GM21390 (cell line): ENCODE measurements at regions not wholly inside any gene's neighbourhood (a gene's known extent, or its start where the extent isn't known, plus 50 kb on each side); places are given as distances from the start of the nearest gene placed in this dataset.

Experiments
- ATAC-seq: cut with Tn5 transposase; IDR thresholded peaks from one replicate; pipeline ENCODE4 v1.9.1; 2021; ENCODE audit not compliant: unreplicated experiment

- ATAC-seq = no peak
These were observed 343.5 kb downstream of the IDS start for GRCh38 chrX:149161435-149162088.

- no peak for ATAC-seq
These were observed 347.1 kb downstream of the IDS start for GRCh38 chrX:149157976-149158375.

DNA sequence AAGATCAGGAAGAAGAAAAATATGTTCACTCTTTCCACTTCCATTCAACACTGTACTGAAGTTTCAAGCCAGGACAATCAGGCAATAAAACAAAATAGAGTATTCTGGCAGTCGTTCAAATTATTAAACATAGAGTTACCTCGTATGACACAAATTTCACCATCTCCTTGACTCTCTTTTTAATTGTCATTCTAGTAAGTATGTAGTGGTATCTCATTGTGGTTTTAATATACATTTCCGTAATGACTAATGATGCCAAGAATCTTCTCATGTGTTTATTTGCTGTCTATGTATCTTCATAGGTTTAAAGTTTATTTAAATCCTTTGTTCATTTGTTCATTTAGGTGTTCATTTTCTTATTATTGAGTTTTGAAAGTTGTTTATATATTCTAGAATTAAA lies 352.2 kb downstream of the IDS start:
- ATAC-seq = no peak

DNA sequence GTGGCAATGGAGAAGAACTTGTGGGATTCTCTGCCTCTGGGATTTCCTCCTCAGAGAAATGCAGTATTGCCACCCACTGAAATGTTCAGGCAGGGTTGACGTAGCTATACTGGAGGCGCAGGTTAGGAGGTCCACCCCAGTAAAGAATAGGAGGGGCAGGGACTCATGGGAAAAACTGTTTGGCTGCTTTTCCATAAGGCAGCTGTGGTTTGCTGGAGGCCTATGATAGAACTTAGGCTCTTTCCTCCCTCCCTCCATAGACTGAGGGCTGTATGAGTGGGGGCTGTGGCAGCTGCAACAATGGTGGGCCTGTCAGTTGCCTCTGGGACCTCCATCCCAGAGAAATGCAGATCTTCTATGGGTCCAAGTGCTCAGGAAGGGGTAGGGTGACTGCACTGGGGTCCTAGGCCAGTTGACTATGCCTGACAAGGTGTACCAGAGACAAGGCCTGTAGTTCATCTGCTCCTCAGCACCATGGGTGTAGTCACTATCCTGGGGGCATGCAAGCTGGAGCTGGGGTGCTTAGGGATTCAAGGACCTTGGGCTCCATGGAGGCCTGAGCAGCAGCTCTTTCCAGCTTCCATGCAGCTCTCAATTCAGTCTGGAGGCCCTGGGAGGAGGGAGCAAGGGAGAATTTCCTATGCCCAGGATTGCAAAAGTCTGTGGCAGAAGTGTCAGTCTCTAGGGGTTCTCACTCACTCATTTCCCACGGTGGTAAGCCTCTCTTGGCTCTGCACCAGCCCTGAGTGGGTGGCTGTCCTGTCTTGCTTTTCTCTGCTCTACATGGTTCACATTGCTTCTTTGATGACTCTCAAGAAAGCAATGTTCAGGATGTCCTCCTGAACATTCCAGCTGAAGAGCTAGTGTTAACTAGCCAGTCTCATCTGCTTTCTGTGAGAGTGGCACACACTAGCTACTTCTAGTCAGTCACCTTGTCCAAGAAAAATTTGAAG lies 353.0 kb downstream of the IDS start:
- no peak for ATAC-seq

DNA sequence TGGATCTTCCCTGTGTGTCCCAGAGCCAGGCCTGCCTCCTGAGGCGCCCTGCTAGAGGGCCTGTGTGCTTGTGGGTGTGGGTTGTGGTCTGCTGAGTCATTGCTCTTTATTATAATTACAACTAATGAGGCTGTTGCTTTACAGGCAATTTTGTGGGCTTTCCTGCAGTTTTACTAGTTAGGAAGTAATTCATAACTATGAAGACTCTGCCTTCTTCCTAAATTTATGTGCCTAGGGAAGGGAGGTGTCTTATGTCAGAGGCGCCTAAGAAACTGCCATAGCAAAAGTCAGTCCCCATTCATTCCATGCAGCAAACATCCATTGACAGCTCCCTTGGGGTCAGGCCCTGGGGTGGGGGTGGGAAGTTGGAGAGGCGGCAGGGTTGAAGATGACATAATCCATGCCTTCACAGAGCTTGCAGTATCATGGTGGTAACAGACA lies 359.2 kb downstream of the IDS start:
- ATAC-seq = no peak

GRCh38 chrX:149131774-149132173 lies 373.3 kb downstream of the IDS start:
- ATAC-seq = no peak

DNA sequence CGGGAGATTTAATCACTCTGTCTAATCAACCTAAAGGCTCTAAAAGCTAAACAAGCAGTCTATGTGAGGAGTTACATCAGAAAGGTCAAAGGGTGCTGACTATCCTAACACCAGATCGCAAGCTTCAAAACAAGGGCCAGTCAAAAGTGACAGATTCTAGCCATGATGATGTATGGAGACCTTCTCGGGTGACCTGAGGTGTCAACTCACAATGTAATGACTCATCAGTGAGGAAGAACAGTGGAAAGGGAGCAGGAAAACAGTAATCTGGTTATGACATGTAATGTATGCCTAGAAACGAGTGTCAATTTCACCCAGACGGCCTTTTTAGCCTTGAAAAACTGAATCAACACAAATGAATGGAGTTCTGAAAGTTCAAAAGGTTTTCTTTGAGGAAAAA lies 375.3 kb downstream of the IDS start:
- no peak for ATAC-seq

GRCh38 chrX:149124526-149125108 lies 380.5 kb downstream of the IDS start:
- ATAC-seq = no peak

- ATAC-seq = no peak
These were observed 383.7 kb downstream of the IDS start for GRCh38 chrX:149121206-149121920.

GRCh38 chrX:149120459-149120858 lies 384.6 kb downstream of the IDS start:
- ATAC-seq = no peak

- no peak for ATAC-seq
These were observed 390.2 kb downstream of the IDS start for GRCh38 chrX:149114874-149115273.

DNA sequence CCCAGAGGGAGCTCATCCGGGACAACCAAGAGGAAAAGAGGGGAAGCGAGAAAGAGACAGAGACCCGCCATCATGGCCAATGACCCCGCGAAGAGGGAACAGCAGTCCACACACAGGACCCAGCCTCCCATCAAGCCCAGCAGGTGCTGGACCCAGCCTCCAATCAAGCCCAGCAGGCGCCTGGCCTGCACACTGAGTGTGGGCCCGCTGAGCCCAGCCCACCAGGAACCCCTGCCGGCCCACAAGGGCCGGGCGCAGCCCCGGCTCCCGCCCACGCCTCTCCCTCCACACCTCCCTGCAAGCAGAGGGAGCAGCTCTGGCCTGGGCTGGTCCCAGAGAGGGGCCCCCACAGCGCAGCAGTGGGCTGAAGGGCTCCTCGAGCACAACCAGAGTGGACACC lies 391.1 kb downstream of the IDS start:
- no peak for ATAC-seq

GRCh38 chrX:149097786-149098185 lies 407.3 kb downstream of the IDS start:
- no peak for ATAC-seq

- no peak for ATAC-seq
These were observed 412.9 kb downstream of the IDS start for GRCh38 chrX:149092179-149092578.

DNA sequence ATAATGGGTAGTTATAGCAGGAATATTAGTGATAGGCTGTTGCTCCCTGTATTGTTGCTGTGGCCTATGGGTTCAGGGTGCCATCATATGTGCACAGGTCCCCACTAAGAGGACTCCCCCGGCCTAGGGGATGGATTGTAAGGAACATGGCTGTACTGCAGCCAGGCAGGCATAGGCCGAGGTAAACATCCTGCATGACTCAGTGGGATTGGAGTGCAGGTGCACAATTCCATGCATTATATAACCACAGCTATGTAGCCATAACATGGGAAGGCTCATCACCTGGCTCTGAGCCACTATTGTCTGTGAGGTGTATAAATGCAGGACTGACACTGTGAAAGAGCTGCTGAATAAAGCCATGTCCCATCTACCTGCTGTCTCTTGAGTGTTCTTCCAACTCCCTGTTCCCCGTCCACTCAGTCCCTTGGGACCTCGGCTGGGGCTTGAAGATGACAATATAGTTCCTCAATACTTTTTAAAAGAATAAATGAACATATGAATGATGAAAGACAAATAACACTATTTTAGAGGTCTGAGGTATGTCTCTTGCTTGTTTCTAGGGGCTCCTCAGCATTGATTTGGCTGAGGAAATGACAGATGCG lies 425.2 kb downstream of the IDS start:
- ATAC-seq = no peak

DNA sequence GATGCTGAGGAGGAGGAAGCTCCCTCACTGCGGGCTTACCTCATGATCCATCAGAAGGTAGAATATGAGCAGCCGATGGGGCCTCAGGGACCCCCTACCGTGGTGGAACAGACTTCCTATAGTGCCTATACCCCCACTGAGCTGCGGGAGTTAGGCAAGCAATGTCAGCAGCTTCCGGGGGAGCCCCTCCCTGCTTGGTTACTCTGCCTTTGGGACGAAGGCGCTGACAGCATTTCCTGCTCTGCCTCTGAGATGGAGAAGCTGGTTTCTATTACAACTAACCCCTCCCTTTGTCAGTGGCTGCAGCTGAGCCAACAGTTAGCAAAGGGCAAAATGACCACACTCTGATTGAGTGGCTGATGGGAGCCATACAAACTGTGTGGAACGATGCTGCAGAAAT lies 430.7 kb downstream of the IDS start:
- peak; percentile 63 for ATAC-seq

DNA sequence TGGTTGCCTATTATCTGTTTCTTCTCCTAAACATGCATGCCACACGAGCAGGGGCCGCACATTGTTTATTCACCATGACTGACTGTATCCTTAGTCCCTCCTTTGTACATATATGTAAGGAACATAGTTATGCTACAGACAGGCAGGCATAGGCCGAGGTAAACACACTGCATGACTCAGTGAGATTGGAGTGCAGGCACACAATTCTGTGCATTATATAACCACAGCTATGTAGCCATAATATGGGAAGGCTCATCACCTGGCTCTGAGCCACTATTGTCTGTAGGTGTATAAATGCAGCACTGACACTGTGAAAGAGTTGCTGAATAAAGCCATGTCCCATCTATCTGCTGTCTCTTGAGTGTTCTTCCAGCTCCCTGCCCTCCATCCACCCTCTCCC lies 431.6 kb downstream of the IDS start:
- ATAC-seq = no peak

DNA sequence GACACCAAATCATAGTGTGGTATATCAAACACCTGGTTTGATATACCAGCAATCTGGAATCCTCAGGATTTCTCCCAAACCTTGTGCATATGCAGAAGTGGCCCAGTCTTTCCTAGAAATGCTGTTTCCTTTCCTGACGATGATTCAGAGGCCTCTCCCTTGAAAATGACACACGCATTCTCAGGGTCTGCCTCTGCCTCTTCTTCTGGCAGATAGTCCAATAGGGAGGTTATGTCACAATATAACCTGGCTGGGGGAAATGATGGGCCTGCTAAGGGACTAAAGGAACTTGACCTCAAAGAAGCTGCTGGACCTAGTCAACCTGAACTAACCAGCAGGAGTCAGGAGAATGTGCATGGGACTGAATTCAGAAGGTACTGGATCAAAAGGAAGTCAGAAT lies 435.2 kb downstream of the IDS start:
- no peak for ATAC-seq

- ATAC-seq = no peak
These were observed 444.2 kb downstream of the IDS start for GRCh38 chrX:149060921-149061320.
